VCaP (cell line): ENCODE measurements at regions not wholly inside any gene's neighbourhood (a gene's known extent, or its start where the extent isn't known, plus 50 kb on each side); places are given as distances from the start of the nearest gene placed in this dataset.

ENCODE experiments used
- H3K27ac ChIP-seq: fragments of 450-650 bp; 2 replicates; pipeline ENCODE4 v1.5.1; 2017
- CTCF ChIP-seq: fragments of 450-650 bp; conservative IDR thresholded peaks from 2 replicates; pipeline ENCODE4 v1.5.1; 2017; ENCODE audit warnings: mild to moderate bottlenecking, moderate library complexity

- no peak for TF ChIP-seq CTCF
- peak overlapping the region; percentile 41 for H3K27ac ChIP-seq
Observed at GRCh38 chr5:6228257-6229250, 149.8 kb downstream of the MED10 start.

- no peak overlapping the region for H3K27ac ChIP-seq
- TF ChIP-seq CTCF: no peak
Observed at GRCh38 chr5:6225121-6225607, 153.2 kb downstream of the MED10 start.

- no peak overlapping the region for H3K27ac ChIP-seq
- TF ChIP-seq CTCF: no peak
Observed at GRCh38 chr5:6224406-6224805, 153.9 kb downstream of the MED10 start.

- no peak overlapping the region for H3K27ac ChIP-seq
- TF ChIP-seq CTCF: no peak
Observed at GRCh38 chr5:6222899-6223298, 155.4 kb downstream of the MED10 start.

- TF ChIP-seq CTCF: no peak
- no peak overlapping the region for H3K27ac ChIP-seq
Observed at GRCh38 chr5:6222121-6222520, 156.2 kb downstream of the MED10 start.

- no peak for TF ChIP-seq CTCF
Observed at GRCh38 chr5:6221141-6221626, 157.2 kb downstream of the MED10 start.

GRCh38 chr5:6220346-6221088, 157.8 kb downstream of the MED10 start:
- H3K27ac ChIP-seq: no peak overlapping the region
- no peak for TF ChIP-seq CTCF

More at GRCh38 chr5:6221141-6221626, 157.2 kb downstream of the MED10 start:
- H3K27ac ChIP-seq: no peak overlapping the region
